Left renal pelvis (tissue), 4 donors: ENCODE measurements at regions not wholly inside any gene's neighbourhood (a gene's known extent, or its start where the extent isn't known, plus 50 kb on each side); places are given as distances from the start of the nearest gene placed in this dataset.
"Not testable (repeated sequence)": the region's sequence is repeated elsewhere in the genome, so short reads cannot be mapped to it uniquely, and the experiment has no call there.

Experiments
- DNase-seq, 4 donors: peaks; one replicate each; pipeline ENCODE4 v3.0.0-alpha.2; 2013; ENCODE audit warnings: low read depth in 4 of 4, low spot score in 3 of 4

GRCh38 chr2:225743996-225744395 lies 344.5 kb downstream of the NYAP2 start:
- DNase-seq, result not testable (repeated sequence)

GRCh38 chr2:225742487-225742886 lies 343.0 kb downstream of the NYAP2 start:
- DNase-seq, result no peak

GRCh38 chr2:225740086-225740485 lies 340.6 kb downstream of the NYAP2 start:
- no peak for DNase-seq

- DNase-seq, result no peak
Observed at GRCh38 chr2:225739328-225739727, 339.8 kb downstream of the NYAP2 start.

GRCh38 chr2:225738735-225739134 lies 339.2 kb downstream of the NYAP2 start:
- no peak for DNase-seq

- DNase-seq, result no peak
Observed at GRCh38 chr2:225737556-225737955, 338.0 kb downstream of the NYAP2 start.

GRCh38 chr2:225735844-225736243 lies 336.3 kb downstream of the NYAP2 start:
- DNase-seq, result peak in 2 of 4 donors; percentile 4 to 5

- no peak for DNase-seq
Observed at GRCh38 chr2:225725726-225726125, 326.2 kb downstream of the NYAP2 start.
